AG09309 (cell line): ENCODE measurements at regions not wholly inside any gene's neighbourhood (a gene's known extent, or its start where the extent isn't known, plus 50 kb on each side); places are given as distances from the start of the nearest gene placed in this dataset.

Experiments used
- DNase-seq: peaks from one replicate; pipeline ENCODE4 v3.0.0-alpha.2; 2010; ENCODE audit warnings: low read depth
- H3K4me3 ChIP-seq: 2 replicates; pipeline ENCODE4 v1.5.1; 2011; ENCODE audit warnings: mild to moderate bottlenecking, low read depth, low read length, moderate library complexity; ENCODE audit not compliant: control insufficient read depth
- TF ChIP-seq, protein P1 (sequence below): IDR thresholded peaks from 2 replicates; pipeline ENCODE4 v1.5.1; 2011; ENCODE audit warnings: mild to moderate bottlenecking, low read depth, low read length, inconsistent platforms; ENCODE audit not compliant: insufficient read depth, control insufficient read depth; ENCODE audit errors: missing control alignments

DNA sequence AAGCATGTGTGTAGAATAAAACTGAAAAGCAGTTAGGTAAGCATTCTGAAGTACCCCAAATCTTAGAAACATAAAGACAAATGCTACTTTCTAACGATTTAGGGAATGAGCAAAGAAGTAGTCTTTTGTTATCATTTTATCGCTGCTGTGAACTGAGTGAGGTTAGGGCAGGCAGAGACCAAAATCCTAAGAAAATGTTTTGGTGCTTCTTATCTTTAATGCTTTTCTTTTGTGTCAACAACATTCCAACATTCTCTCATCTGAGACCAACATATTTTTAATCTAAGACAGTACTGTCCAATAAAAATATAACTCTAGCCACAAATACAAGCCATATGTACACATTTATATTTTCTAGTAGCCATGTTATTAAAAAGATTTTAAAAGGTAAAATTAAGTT, 789.4 kb upstream of the PIK3C3 start:
- H3K4me3 ChIP-seq: no peak overlapping the region
- TF ChIP-seq, protein P1, sequence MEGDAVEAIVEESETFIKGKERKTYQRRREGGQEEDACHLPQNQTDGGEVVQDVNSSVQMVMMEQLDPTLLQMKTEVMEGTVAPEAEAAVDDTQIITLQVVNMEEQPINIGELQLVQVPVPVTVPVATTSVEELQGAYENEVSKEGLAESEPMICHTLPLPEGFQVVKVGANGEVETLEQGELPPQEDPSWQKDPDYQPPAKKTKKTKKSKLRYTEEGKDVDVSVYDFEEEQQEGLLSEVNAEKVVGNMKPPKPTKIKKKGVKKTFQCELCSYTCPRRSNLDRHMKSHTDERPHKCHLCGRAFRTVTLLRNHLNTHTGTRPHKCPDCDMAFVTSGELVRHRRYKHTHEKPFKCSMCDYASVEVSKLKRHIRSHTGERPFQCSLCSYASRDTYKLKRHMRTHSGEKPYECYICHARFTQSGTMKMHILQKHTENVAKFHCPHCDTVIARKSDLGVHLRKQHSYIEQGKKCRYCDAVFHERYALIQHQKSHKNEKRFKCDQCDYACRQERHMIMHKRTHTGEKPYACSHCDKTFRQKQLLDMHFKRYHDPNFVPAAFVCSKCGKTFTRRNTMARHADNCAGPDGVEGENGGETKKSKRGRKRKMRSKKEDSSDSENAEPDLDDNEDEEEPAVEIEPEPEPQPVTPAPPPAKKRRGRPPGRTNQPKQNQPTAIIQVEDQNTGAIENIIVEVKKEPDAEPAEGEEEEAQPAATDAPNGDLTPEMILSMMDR: no peak
- DNase-seq: no peak

DNA sequence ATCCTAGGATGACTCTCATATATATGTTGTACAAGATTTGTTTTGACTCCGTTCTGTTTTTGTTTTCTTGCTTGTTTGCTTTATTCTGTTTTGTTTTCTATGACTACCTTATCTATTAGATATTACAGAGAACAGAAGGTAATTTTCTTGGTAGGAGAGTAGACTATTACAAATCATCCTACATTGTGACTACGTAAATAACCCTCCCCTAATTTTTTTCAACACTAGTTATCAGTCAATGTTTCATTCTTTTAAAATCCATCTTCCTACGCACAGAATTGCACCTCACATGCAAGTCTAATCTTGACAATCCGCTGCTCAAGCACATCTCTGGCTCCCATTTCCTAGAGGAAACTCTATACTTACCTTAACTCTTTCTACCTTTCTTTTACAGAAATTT, 792.3 kb upstream of the PIK3C3 start:
- TF ChIP-seq, protein P1: no peak
- H3K4me3 ChIP-seq: no peak overlapping the region
- no peak for DNase-seq

DNA sequence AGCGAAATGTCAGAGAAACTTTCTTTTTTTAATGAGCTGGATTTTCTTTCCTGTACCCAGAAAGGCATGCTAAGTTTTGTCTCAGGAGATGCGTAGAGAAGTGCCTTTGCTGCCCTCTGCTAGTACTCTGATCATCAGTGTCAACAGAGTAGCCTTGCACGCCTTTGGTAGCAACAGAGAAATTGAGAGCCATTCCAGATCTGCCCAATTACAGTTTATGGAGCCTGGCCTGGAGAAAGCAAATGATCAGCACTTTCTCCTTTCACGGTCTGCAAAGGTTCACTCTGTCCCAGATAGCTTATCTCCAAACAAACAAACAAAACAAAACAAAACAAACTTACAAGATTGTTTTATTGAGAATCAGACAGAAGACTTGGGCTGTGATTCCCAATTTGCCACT, 792.8 kb upstream of the PIK3C3 start:
- H3K4me3 ChIP-seq: no peak overlapping the region
- no peak for DNase-seq
- TF ChIP-seq, protein P1: no peak

DNA sequence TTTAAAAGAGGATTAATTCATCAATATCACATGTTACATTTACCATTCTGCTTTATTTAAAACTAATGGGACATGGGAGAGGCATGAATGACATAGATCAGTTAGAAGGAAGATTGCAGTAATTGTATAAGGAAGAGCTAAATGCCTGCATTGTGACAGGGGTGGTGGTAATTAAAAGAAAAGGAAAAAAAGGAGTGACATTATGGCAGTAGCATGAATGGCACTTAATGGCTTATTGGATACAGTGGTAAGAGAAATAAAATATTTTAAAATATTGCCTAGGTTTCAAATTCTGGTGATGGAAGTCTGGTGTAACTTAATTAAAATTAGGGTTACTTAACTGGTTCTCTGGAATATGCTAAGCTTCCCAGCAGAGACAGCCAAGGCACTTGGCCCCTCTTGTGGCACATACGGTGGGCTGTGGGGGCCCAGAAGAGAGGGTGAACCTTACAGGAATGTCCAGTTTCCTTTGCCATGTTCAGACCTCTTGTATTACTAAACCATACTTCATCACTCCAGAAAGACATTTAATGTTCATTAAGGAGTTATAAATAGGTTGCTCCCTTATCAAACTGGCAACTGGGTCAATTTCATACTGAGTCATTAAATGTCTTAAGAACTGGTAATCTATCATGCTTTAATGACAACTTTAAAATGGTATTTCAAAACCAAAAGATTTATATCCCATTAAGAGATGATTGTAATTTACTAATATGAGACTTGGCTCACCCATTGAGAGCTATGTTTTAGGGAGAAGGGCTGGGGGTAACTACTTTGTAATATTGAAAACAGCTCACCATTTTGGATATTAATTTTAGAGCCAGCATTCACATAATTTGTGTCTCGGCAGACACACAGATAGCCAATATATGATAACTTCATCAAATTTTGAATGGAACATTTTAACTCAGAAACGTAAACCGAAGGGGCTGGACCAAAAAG, 798.9 kb upstream of the PIK3C3 start:
- no peak overlapping the region for H3K4me3 ChIP-seq
- DNase-seq: no peak
- TF ChIP-seq, protein P1: no peak

GRCh38 chr18:41155025-41155424, 800.0 kb upstream of the PIK3C3 start:
- H3K4me3 ChIP-seq: no peak overlapping the region
- TF ChIP-seq, protein P1: no peak
- no peak for DNase-seq

DNA sequence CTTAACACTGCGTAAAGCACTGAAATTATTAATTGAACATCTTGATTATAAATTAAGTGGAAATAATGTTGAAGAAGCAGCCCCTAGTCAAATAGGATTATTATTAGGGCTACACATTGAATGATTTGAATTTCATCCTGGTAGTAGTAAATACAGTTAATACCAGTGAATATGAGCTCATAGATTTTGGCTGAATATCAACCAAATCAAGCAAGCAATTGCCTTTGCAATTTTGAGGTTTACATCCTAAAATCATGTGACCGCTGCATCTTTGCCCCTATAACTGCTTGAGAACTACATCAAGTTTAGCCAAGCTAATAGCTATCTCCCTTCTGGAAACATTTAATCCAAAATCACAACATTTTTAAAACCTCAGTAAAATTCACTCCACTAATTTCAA, 801.2 kb upstream of the PIK3C3 start:
- no peak overlapping the region for H3K4me3 ChIP-seq
- TF ChIP-seq, protein P1: no peak
- no peak for DNase-seq
